GM21576 (cell line): ENCODE measurements at regions not wholly inside any gene's neighbourhood (a gene's known extent, or its start where the extent isn't known, plus 50 kb on each side); places are given as distances from the start of the nearest gene placed in this dataset.

Experiments
- ATAC-seq: cut with Tn5 transposase; IDR thresholded peaks from one replicate; pipeline ENCODE4 v1.9.1; 2021; ENCODE audit warnings: mild to moderate bottlenecking, moderate library complexity; ENCODE audit not compliant: unreplicated experiment

GRCh38 chr6:68400396-68400795 lies 234.7 kb upstream of the ADGRB3 start:
- no peak for ATAC-seq

DNA sequence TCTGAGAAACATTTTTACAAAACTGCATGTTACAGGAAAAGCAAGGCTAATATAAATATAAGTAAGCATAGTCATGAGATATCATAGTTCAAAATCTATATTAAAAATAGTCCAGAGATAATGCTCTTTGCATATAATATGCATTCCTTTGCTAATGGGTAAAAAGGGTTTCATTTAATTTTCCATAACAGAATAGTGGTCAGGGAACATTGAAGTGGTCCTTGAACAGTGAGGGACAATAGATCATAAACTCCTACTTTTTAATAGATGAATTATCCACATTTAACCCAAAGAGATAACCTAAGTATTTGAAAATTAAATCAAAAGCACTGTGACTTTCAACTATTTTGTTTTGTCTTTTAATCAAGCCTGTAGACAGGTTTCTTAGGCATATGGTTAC lies 243.1 kb upstream of the ADGRB3 start:
- no peak for ATAC-seq

- no peak for ATAC-seq
Observed at GRCh38 chr6:68372991-68373390, 262.1 kb upstream of the ADGRB3 start.

- no peak for ATAC-seq
Observed at GRCh38 chr6:68368845-68369244, 266.2 kb upstream of the ADGRB3 start.

- ATAC-seq, result no peak
Observed at GRCh38 chr6:68364271-68364805, 270.7 kb upstream of the ADGRB3 start.

- ATAC-seq, result peak; percentile 82
Observed at GRCh38 chr6:68343901-68344300, 291.2 kb upstream of the ADGRB3 start.

DNA sequence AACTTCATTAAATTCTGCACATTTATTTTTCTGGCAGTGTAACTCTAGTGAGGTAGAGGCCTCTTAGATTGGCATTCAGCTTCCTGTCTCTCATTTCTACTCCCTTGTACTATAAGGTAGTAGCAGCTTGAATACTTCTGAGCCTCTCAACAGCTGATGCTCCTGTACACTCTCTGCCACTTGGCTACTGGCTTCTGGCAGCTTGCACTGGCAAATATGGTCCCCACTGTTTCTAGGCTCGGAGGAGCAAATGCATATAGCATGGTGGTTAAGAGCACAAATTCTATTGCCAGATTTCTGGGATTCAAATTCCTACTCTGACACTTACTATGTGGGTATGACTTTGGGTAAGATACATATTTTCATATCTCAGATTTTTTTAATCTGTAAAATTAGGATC lies 292.8 kb upstream of the ADGRB3 start:
- ATAC-seq, result no peak

- no peak for ATAC-seq
Observed at GRCh38 chr6:68339488-68340131, 295.5 kb upstream of the ADGRB3 start.

- no peak for ATAC-seq
Observed at GRCh38 chr6:68333442-68333841, 301.6 kb upstream of the ADGRB3 start.

DNA sequence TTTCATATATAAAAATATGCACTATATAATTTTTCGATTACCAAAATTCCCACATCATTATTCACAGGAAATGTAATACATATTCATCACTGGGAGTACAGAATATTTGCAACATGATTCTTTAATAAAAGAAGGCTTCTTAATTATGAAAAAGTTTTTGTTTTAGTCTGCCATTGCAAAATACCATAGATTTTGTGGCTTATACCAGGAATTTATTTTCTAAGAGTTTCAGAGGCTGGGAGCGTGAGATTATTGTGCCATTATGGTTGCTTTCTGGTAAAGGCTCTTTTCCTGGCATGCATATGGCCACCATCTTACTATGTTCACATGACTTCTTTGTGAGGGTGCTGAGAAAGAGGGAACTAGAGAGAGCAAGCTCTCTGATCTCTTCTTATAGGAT lies 306.9 kb upstream of the ADGRB3 start:
- ATAC-seq, result no peak

DNA sequence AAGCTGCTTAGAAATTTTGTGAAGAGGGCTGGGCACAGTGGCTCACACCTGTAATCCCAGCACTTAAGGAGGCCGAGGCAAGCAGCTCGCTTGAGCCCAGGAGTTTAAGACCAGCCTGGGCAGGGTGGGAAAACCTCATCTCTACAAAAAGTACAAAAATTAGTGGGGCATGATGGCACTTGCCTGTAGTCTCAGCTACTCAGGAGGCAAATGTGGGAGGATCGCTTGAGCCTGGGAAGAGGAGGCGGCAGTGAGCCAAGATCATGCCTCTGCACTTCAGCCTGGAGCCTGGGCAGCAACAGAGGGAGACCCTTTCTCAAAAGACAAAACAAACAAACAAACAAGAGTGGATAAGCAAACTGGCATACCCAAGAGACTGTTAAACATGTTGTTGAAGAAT lies 308.3 kb upstream of the ADGRB3 start:
- no peak for ATAC-seq

DNA sequence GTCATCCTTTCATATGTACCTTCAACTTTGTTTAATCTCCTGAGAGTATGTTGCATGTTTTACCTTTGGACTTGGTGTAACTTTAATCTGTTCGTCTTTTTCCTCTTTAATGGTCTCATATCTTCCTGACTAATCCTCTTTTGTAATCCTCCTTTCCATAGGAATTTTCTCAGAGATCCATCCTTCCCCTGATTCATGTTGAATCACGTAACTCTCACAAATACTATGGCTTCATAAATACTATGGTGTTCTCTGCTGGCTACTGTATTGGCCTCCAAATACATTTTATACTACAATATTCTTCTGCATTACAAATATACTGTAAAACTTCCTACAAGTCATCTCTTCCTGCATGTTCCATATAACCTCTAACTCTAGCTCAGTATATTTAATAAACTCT lies 317.7 kb upstream of the ADGRB3 start:
- no peak for ATAC-seq

DNA sequence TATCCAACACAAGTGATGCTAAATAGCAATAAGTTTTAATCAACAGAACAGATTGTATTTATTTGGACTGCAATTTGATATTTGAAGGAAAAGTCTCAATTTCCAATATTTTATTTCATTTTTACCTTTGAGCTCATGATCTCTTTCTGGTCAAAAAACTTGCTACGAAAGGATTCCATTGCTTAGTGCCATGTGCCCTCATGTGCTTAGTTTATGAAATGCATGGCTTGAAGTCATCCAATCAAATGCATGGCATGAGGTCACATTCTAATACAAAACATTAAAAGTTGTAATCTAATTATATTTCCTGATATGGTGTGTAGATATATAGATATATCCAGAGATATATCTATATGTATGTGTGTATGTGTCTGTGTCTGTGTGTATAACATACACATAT lies 321.2 kb upstream of the ADGRB3 start:
- no peak for ATAC-seq

GRCh38 chr6:68307301-68307700 lies 327.8 kb upstream of the ADGRB3 start:
- no peak for ATAC-seq

- no peak for ATAC-seq
Observed at GRCh38 chr6:68296126-68296525, 339.0 kb upstream of the ADGRB3 start.

DNA sequence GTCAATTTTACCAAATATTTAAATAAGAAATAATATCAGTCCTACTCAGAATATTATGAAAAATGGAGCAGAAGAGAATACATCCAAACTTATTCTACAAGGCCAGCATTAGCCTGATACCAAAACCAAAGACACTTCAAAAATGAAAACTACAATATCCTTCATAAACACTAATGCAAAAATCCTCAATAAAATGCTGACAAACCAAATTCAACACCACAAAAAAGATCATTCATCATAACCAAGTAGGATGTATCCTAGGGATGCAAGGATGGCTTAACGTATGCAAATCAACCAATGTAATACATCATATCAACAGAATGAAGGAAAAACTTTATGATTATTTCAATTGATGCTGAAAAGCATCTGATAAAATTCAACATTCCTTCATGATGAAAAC lies 352.4 kb upstream of the ADGRB3 start:
- no peak for ATAC-seq

DNA sequence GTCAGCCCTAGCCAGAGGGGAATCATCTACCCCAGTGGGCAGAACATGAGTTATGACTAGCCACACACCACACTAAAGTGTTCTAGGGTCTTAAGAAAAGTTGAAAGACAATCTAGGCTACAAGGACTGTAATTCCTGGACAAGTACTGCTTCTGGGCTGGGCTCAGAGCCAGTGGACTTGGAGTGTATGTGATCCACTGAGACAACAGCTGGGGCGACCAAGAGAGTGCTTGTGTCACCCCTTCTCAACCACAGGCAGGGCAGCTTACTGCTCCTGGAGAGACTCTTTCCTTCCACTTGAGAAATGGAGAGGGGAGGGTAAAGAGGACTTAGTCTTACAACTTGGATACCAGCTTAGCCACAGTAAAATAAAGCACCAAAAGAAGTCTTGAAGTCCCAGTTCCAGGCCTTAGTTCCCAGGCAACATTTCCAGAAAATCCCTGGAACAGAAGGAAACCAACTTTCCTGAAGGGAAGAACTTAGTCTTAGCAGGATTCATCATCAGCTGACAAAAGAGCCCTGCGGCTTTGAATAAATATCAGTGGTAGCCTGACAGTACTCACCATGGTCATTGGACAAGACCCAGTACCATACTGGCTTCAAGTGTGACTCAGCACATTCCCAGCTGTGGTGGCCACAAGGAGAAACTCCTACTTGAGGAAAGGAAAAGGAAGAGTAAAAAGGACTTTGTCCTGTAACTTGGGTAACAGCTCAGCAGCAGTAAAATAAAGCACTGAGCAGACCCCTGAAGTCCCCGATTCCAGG lies 355.1 kb upstream of the ADGRB3 start:
- ATAC-seq, result no peak

DNA sequence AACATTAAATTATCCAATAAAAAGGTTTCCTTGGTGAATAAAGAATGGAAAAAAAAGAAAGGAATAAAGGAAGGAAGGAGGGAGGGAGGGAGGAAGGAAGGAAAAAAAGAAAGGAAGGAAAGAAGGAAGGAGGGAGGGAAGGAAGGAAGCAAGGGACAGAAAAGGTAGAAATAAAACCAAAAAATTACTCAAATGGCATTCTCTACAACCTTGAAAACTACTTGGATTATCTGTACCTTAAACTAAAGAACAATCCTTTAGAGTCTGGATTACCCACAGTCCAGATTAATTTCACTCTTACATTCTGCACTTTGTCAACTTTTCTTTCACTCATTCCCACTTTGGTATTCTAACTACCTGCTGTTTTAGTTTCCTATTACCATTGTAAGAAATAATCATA lies 361.8 kb upstream of the ADGRB3 start:
- no peak for ATAC-seq

DNA sequence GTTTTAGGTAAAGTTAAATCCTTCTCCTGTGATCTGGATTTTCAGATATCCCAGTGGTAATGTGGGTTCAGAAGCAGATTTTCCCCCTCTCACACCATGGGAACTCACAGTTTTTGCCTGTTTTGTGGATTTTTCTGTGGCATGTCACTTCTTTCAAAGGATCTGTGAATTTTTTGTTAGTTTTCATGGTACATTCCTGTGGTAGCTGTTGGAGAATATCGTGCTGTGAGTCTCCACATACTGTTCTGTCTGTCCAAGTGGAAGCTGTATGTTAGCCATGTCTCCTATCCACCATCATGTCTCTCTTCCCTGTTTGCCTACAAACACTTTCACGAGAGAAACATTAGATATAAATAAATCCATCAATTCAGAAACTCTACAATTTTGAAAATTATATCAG lies 378.7 kb upstream of the ADGRB3 start:
- no peak for ATAC-seq

DNA sequence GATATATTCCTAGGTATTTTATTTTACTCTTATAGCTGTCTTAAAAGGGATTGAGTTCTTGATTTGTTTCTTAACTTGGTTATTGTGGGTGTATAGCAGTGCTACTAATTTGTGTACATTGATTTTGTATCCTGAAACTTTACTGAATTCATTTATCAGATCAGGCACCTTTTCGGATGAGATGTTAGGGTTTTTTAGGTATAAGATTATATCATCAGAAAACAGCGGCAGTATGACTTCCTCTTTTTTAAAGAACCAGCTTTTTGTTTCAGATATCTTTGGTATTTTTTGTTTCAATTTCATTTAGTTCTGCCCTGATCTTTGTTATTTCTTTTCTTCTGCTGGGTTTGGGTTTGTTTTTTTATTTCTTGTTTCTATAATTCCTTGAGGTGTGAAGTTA lies 382.4 kb upstream of the ADGRB3 start:
- ATAC-seq, result peak; percentile 73

DNA sequence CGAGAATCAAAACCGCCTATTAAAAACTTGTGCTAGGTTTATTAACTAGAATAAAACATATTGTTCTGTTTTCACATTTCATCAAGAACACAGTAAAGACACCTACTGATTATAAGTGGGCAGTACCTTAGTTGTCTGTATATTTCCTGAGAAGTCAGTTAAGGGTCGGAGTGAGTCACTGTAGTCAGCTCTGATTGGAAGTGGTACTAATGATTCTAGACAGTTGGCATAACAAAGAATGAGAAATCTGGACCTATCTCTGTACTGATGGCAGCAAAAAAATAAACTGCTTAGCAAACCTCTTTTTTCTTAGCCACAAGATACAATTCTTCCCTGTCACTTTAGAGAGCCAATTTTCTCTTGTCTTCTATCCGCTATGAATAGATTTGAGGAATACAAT lies 387.3 kb upstream of the ADGRB3 start:
- no peak for ATAC-seq

DNA sequence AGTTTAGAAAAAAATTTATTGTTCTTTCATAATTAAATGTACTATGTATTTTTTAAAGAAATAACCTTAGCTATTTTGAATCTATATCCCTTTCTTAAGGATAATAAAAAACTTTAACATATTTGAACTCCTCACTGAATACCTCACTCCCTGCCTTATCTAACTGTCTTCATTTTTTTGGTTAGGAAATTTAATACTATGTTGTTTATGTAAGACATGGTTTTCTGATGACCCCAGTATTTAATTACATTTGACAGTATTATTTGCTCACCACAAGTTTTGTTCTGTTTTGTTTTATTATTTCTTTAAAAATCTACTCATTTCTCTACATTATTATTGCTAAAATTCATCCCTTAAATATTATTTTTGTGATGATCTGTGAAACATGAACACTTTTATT lies 394.4 kb upstream of the ADGRB3 start:
- ATAC-seq, result no peak

GRCh38 chr6:68239034-68239433 lies 396.0 kb upstream of the ADGRB3 start:
- ATAC-seq, result no peak
